GDM1 (cell line): ENCODE measurements at regions not wholly inside any gene's neighbourhood (a gene's known extent, or its start where the extent isn't known, plus 50 kb on each side); places are given as distances from the start of the nearest gene placed in this dataset.

Experiments
- DNase-seq: peaks from one replicate; lab custom pipeline; 2025; lab: John Stamatoyannopoulos, UW

DNA sequence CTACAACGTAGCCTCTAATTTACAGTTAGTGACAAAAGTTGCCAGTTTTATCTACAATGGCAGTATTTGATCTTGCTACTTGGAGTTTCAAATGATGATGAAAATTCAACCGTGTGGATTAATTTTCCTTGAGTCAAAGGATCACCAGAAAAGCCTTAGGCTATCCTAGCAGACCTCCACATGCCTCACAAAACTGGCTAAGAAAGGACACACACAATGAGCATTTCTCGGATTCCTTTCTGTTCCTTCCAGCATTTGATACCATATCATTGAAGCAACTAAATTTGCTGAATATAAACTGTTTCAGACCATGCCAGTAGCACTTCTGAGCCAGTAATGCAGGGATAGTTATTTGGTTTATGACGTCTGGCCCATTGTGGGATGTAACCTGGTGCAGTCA, 587.4 kb upstream of the MDFIC2 start:
- DNase-seq = no peak

- no peak for DNase-seq
Measured at GRCh38 chr3:70890020-70890394, 577.6 kb upstream of the MDFIC2 start.

- DNase-seq = no peak
Measured at GRCh38 chr3:70889162-70890019, 577.0 kb upstream of the MDFIC2 start.

DNA sequence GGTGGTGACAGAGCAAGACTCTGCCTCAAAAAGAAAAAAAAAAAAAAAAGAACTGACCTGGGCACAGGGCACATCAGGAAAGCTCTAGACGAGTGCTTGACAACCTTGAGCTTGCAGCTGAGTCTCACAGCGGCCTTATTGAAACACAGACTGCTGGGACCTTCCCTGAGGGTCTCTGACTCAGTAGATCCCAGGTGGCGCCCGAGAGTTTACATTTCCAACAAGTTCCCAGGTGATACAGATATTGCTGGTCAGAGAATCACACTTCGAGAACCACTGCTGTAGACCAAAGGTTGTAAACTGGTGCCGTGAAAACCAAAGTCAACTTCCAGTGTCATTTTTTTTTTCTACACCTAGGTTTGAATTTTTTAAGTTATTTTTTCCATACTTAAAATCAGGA, 573.2 kb upstream of the MDFIC2 start:
- DNase-seq = no peak

- no peak for DNase-seq
Measured at GRCh38 chr3:70882104-70882503, 569.7 kb upstream of the MDFIC2 start.

DNA sequence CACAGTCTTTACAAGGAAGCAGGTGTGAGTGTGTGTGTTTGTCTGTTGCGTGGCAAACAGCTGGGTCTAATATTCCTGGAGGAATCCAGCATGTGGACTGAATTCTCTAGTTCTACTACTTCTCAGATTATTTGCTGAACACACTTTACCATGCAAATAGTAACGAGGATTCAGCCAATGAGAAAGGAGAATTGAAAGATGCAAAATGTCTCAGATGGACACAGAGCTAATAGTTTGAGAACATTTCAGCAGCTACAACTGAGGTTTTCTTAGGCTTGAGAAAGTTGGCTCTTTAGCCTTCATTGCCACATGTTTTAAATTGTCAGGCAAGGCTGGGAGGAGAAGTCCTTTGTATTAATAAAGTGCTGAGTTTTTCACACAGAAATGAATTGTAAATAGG, 568.0 kb upstream of the MDFIC2 start:
- no peak for DNase-seq

DNA sequence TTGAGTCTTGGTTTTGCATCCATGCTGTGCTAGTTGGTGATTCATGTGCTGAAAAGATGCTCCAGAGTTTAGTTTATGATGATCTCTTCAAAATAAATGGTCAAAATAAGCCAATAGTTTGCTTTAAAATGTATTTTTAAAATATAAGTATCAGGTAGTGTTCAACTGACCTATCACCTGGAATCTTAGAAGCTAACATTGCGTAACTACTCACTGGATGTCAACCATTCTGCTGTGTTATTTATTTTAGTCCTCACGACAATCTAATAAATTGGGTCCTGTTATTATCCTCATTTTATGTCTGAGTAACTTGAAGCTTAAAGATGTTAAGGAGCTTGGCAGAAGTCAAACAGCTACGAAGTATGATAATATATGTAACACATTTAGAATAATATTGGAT, 563.7 kb upstream of the MDFIC2 start:
- DNase-seq = no peak

DNA sequence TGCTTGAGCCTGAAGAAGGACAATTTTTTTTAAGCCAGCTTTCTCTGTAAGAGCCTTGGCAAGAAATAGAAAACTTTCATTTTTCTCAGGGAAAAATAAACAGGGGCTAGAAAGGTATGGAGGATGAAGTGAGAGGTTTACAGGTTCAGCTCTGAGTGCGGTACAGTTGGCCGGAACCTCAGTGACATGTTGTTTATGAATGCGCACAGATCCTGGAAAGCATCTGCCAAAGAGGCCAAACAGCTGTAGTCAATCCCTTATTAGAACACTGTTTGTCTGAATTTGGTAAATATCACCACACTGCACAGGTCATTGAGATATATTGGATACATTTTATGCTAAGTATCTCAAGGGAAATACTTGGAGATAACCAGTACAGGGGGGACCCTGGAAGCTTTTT, 561.8 kb upstream of the MDFIC2 start:
- DNase-seq = no peak

DNA sequence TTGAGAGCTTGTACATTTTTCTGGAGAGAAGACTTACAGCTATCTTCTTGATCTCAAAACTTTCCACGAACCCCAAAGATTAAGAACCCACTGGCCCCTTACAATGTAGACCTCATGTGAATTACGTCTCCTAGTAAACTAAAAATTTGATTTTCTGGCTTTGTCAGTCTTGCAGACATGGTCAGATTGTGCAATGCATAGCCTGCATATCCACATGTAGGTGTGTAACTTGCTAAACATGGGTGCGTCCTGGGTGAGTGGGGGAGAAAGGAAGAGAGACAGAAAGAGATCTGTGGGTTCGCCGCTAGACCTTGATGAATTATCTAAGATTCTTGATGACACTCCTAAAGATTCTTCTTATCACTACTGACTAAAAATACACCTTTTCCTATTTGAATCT, 561.2 kb upstream of the MDFIC2 start:
- DNase-seq = no peak

DNA sequence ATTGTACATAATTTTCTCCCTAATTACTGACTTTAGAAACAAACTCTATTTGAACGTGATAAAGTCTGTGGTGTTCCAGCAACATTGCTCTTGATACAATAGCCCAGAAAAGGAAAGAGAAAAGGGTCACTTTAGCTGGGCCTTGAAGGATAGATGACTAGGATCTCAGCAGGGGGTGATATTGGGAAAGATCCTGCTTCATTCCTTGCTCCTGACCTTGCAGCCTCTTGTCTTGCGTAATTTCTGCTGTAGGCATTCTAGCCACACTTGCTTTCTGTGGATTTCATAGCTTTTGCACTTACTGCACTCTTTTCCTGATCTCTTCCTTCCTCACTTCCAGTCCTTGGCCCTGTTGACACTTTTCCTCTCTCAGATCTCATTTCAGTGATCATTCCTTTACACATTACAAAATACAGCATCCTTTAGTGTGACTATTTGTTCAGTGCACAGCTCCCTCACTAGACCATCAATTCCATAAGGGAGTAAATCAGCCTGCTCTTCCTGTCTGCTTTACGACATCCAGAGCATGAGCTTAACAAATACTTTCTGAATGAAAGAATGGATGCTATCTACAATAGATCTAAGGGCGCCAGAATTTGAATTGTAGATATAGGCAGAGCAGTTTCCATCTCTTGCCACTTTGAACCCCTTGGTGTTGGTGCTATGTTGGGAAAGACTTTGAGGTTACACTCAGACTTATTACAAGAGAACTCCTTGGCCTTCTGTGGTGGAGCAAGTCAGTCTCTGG, 559.6 kb upstream of the MDFIC2 start:
- no peak for DNase-seq

DNA sequence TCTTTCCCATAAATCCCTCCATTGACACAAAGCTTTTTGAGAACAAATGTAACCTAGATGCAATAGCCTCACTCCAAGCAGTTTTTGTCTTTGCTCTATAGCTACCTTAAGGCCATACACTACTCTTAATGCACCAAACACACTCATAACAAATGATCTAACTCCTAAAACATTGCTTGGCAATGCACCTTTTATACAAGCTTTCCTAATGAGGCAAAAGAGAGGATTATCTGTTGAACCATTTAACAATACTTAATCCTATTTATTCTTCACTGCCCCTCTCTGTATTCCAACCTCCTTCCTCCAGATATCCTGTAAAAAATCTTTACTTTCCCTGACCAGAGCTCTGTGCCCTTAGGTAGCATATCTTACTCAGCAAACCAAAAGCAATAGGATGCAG, 558.1 kb upstream of the MDFIC2 start:
- no peak for DNase-seq

DNA sequence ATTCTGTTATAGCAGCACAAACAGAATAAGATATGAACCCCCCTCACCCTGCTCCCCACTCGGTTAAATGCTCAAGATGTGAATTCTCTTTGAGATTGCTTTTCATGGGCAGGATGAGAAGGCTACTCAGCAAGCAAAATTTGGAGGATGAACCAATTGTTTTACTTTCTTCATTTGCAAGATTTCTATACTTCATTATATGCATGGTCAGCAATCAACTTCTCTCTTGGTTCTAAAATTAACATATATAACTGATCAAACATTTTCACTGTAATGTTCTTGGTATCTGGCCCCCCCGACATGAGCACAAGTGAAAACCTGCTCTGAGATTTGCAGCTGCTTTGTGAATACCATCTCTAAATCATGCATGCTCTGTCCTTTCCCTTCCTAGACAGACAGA, 556.1 kb upstream of the MDFIC2 start:
- no peak for DNase-seq

DNA sequence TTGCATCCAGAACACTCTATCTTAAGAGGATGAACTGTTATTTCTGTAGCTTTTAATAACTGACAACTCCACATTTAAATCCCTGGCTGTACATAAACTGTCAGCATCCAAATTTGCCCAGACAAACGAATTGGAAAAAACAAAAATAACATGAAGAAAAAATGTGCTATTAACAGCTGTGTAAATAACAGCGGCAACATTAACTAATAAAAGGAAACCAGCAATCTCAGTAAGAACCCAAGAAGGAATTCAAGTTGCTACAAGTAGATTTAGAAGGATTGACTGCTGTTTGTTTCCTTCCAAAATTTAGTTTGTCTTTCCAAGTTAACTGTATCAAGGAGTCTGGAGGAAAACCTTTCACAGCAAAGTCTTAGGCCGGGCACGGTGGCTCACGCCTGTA, 550.6 kb upstream of the MDFIC2 start:
- no peak for DNase-seq

DNA sequence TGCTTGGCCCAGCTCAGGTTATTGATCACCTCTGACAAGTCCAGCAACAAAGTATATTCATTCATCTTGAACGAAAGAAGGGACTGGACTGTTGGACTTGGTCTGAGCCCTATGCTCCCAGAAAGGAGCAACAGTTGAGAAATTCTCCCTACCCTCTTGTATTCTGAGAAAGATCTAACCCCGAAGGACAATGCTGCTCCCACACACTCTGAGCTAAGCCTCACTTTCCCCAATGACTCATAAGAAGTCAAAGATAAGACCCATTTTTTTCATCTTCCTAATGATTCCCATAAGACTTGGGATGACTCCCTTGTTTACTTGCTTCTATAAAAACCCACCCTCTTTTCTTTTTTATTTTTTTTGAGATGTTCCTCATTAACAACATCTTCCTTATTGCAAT, 549.4 kb upstream of the MDFIC2 start:
- no peak for DNase-seq

GRCh38 chr3:70861234-70861633, 548.8 kb upstream of the MDFIC2 start:
- DNase-seq = no peak

- DNase-seq = no peak
Measured at GRCh38 chr3:70857916-70858315, 545.5 kb upstream of the MDFIC2 start.

DNA sequence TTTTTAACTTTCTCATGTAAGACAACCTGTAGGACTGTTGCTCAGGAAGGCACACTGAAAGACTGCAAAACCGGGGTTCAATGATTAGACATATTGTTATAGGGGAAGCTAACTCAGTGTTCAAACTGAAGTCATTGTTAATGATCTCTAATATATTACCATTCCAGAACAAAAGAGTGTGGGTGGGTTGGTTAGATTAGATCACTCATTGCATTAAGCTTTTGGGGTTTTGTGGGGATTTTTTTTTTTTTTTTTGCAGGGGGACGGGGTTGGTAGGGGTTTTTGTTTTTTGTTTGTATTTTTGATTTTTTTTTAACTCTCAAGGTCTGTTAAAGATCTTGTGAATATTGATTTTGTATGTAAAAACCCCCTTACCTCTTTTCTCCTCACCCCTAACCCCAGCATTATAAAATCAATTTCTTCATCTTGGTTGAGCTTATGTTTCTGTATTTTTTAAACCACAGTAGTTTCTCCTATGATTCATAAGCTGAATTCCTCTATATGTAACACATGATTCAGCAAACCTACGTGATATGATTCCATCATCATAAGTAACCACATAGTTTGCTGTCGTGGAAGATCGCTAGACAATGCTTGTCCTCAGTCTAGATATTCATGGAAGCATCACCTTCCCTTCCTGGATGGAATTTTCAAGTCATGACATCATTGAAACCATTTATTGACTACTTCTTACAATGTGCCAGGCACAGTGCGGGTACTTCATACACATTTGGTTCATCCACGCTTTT, 544.1 kb upstream of the MDFIC2 start:
- DNase-seq = no peak

DNA sequence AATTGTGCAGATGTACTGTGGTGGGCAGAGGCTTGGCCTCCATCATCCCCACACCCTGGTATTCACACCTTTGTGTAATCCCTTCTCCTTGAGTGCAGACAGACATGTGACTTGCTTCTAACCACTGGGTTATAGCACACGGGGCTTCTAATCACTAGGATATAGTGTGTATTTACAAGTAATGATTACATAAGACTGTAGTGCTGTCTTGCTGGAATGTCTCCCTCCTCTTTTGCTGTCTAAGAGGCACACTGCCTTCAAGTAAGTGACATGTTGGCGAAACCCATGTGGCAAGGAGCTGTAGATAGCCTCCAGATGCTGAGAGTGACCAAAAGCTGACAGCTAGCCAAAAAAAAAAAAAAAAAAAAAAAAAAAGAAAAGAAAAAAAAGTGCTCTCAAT, 542.7 kb upstream of the MDFIC2 start:
- no peak for DNase-seq

DNA sequence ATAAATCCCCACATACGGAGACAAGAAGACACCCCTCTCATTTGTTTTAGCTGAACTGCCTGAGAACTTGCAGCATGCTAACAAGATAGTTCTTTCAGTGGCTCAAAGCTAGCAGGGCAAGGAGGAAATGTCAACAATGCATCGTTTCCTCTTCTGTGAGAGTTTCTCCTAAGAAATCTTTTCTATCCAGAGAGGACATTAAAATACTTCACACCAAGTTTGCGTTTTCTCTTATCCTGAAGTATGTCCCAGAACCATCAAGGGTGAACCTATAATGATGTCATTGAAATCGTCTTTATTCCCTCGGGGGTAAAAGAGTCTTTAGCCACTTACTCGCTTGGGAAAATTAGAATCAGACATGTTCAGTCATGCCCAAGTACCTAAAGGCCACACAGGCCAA, 541.7 kb upstream of the MDFIC2 start:
- no peak for DNase-seq

GRCh38 chr3:70853161-70853944, 540.9 kb upstream of the MDFIC2 start:
- DNase-seq = no peak

- DNase-seq = no peak
Measured at GRCh38 chr3:70849911-70850699, 537.7 kb upstream of the MDFIC2 start.
